Liver (tissue), 8 donors: ENCODE measurements at regions not wholly inside any gene's neighbourhood (a gene's known extent, or its start where the extent isn't known, plus 50 kb on each side); places are given as distances from the start of the nearest gene placed in this dataset.

ENCODE experiments used
- DNase-seq: peaks from one replicate; pipeline ENCODE4 v3.0.0-alpha.2; 2017; ENCODE audit warnings: low spot score
- H3K27ac ChIP-seq, 2 donors: one replicate each; pipeline ENCODE4 v1.7.0; 2013; ENCODE audit warnings: inconsistent platforms in 2 of 2, low read length in 2 of 2, control low read depth in 1 of 2, low read depth in 1 of 2, mild to moderate bottlenecking in 1 of 2
- H3K27me3 ChIP-seq, 4 donors: one replicate each; pipeline versions ENCODE4 v1.6.1 to v1.7.0; 2013; ENCODE audit warnings: low read length in 3 of 4, inconsistent platforms in 1 of 4, mild to moderate bottlenecking in 1 of 4, moderate library complexity in 1 of 4; ENCODE audit not compliant: control insufficient read depth in 4 of 4, insufficient read depth in 4 of 4
- H3K36me3 ChIP-seq, 4 donors: one replicate each; pipeline versions ENCODE4 v1.6.1 to v1.7.0; 2013; ENCODE audit warnings: low read length in 3 of 4, mild to moderate bottlenecking in 3 of 4, low read depth in 1 of 4, moderate library complexity in 1 of 4; ENCODE audit not compliant: control insufficient read depth in 4 of 4, insufficient read depth in 3 of 4
- H3K4me1 ChIP-seq, 4 donors: one replicate each; pipeline versions ENCODE4 v1.6.1 to v1.7.0; 2013; ENCODE audit warnings: low read length in 3 of 4, mild to moderate bottlenecking in 3 of 4, moderate library complexity in 1 of 4; ENCODE audit not compliant: control insufficient read depth in 4 of 4, insufficient read depth in 4 of 4
- H3K4me3 ChIP-seq, 3 donors: one replicate each; pipeline versions ENCODE4 v1.6.1 to v1.7.0; 2013; ENCODE audit warnings: low read length in 3 of 3, control low read depth in 1 of 3, low read depth in 1 of 3, mild to moderate bottlenecking in 1 of 3
- H3K9ac ChIP-seq, 2 donors: one replicate each; pipeline ENCODE4 v1.7.0; 2013; ENCODE audit warnings: low read length in 2 of 2, mild to moderate bottlenecking in 2 of 2, moderate library complexity in 2 of 2, control low read depth in 1 of 2, low read depth in 1 of 2
- H3K9me3 ChIP-seq, 4 donors: one replicate each; pipeline versions ENCODE4 v1.6.1 to v1.7.0; 2013; ENCODE audit warnings: low read length in 3 of 4; ENCODE audit not compliant: control insufficient read depth in 4 of 4
- EGR1 ChIP-seq, 2 donors: IDR thresholded peaks; 2 replicates each; pipeline ENCODE4 v1.6.1; 2016 to 2018; ENCODE audit warnings: antibody characterized with exemption in 2 of 2, low read depth in 2 of 2
- FOXA1 ChIP-seq: IDR thresholded peaks from 2 replicates; pipeline ENCODE4 v1.6.1; 2016; ENCODE audit warnings: antibody characterized with exemption
- FOXA2 ChIP-seq: IDR thresholded peaks from 2 replicates; pipeline ENCODE4 v1.6.1; 2016; ENCODE audit warnings: antibody characterized with exemption
- GABPA ChIP-seq, 2 donors: IDR thresholded peaks in 1 of 2; conservative IDR thresholded peaks in 1 of 2; 2 replicates each; pipeline ENCODE4 v1.6.1; 2016; ENCODE audit warnings: antibody characterized with exemption in 2 of 2, mild to moderate bottlenecking in 1 of 2, moderate library complexity in 1 of 2
- HNF4A ChIP-seq, 2 donors: conservative IDR thresholded peaks; 2 replicates each; pipeline ENCODE4 v1.6.1; 2016; ENCODE audit warnings: antibody characterized with exemption in 2 of 2, mild to moderate bottlenecking in 2 of 2
- HNF4G ChIP-seq: IDR thresholded peaks from 2 replicates; pipeline ENCODE4 v1.6.1; 2016; ENCODE audit warnings: antibody characterized with exemption
- JUND ChIP-seq, 2 donors: IDR thresholded peaks; 2 replicates each; pipeline ENCODE4 v1.6.1; 2016; ENCODE audit warnings: antibody characterized with exemption in 2 of 2
- NR2F2 ChIP-seq: IDR thresholded peaks from 2 replicates; pipeline ENCODE4 v1.6.1; 2016; ENCODE audit warnings: antibody characterized with exemption
- RAD21 ChIP-seq, 2 donors: IDR thresholded peaks; 2 replicates each; pipeline ENCODE4 v1.6.1; 2016; ENCODE audit warnings: antibody characterized with exemption in 2 of 2, mild to moderate bottlenecking in 2 of 2
- RXRA ChIP-seq, 2 donors: IDR thresholded peaks; 2 replicates each; pipeline ENCODE4 v1.6.1; 2017 to 2018; ENCODE audit warnings: antibody characterized with exemption in 2 of 2, mild to moderate bottlenecking in 1 of 2
- SP1 ChIP-seq: IDR thresholded peaks from 2 replicates; pipeline ENCODE4 v1.6.1; 2018; ENCODE audit warnings: antibody characterized with exemption, mild to moderate bottlenecking
- YY1 ChIP-seq: IDR thresholded peaks from 2 replicates; pipeline ENCODE4 v1.6.1; 2016; ENCODE audit warnings: antibody characterized with exemption, mild to moderate bottlenecking
- WGBS: extraction: QIAGEN DNeasy Blood & Tissue Kit; methylation state at CpG from one replicate; pipeline ENCODE4 v1.1.7; 2013; 5-methylcytosine and 5-hydroxymethylcytosine counted together
- TF ChIP-seq, protein P1 (sequence below): IDR thresholded peaks from 2 replicates; pipeline ENCODE4 v1.6.1; 2016; ENCODE audit warnings: antibody characterized with exemption
- TF ChIP-seq, protein P2 (sequence below): IDR thresholded peaks from 2 replicates; pipeline ENCODE4 v1.6.1; 2016; ENCODE audit warnings: antibody characterized with exemption, mild to moderate bottlenecking
- TF ChIP-seq, protein P3 (sequence below): fragments of 150-350 bp; IDR thresholded peaks from 2 replicates; pipeline ENCODE4 v1.5.1; 2017; ENCODE audit warnings: improper control_type of control experiment, low read depth, low read length; ENCODE audit not compliant: missing input control
- TF ChIP-seq, protein P4 (sequence below): IDR thresholded peaks from 2 replicates; pipeline ENCODE4 v1.6.1; 2016; ENCODE audit warnings: antibody characterized with exemption
- TF ChIP-seq, protein P5 (sequence below): IDR thresholded peaks from 2 replicates; pipeline ENCODE4 v1.6.1; 2016; ENCODE audit warnings: antibody characterized with exemption
- donor health status: healthy.
- donor health status: healthy.
- donor health status: healthy.
- donor health status: healthy.
- donor health status: healthy.

DNA sequence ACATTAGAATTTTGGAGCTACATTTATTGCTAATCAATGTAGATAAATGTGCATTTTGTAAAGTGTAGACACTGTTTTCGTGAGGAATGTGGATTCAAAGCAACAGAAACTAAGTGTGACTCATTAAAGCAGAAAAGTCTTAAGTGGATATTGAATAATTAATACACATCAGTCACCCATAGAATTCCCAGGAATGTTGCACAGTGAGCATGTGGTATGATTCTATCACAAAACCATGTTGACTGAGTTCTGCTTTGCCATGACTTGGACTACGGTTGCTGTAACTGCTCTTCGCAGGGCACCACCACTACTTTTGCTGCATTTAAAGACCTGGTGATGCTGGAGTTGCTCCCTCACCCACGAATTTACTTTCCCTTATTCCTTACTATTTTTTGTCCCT lies 471.8 kb downstream of the KCNT2 start:
- Histone ChIP-seq H3K9me3 (no peaks in the 10 kb centered on the region), H3K27ac (no peak overlapping the region), H3K27me3 (no peaks in the 10 kb centered on the region), H3K4me3 (no peak overlapping the region), H3K9ac (no peak overlapping the region), H3K4me1 (no peaks in the 10 kb centered on the region), H3K36me3 (no peaks in the 10 kb centered on the region)
- 82% methylated on average over 4 of the region's 4 CpGs for WGBS
- no peak for TF ChIP-seq FOXA2
- TF ChIP-seq, protein P1, sequence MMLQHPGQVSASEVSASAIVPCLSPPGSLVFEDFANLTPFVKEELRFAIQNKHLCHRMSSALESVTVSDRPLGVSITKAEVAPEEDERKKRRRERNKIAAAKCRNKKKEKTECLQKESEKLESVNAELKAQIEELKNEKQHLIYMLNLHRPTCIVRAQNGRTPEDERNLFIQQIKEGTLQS = no peak
- DNase-seq = no peak

DNA sequence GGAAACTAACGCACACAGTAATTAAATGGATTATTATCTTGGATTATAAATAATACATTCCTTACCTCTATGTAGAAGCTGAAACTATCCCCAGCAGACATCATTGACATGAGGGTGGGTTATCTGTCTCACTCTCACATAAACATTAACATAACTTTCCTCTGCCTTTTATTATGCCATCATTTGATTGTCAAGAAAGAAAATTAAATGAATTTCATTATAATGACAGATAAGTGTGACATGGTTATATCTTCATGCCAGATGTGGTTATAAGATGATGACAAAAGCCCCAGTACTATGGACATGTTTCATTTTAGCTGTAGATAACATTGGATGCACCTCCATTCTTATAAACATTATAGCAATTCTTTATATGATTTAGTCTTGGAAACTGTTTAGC lies 476.5 kb downstream of the KCNT2 start:
- 88% methylated on average over 1 of the region's 1 CpG for WGBS
- no peak overlapping the region for H3K4me3 ChIP-seq
- no peak overlapping the region for H3K27ac ChIP-seq
- no peak overlapping the region for H3K9ac ChIP-seq
- H3K27me3 ChIP-seq = peaks cover 0 to 3% (median 0%) of the 10 kb centered on the region in 4 donors
- no peaks in the 10 kb centered on the region for H3K9me3 ChIP-seq
- no peak for DNase-seq
- H3K36me3 ChIP-seq = no peaks in the 10 kb centered on the region
- TF ChIP-seq EGR1 (IDR thresholded peaks at IDR 0.05; ENCODE audit: low read depth in 2 of 2) (no peak), GABPA (IDR thresholded peaks at IDR 0.05 in 1 of 2, conservative IDR thresholded peaks at IDR 0.05 in 1 of 2) (no peak), HNF4G (no peak), RAD21 (IDR thresholded peaks at IDR 0.05) (no peak)
- TF ChIP-seq, protein P2, sequence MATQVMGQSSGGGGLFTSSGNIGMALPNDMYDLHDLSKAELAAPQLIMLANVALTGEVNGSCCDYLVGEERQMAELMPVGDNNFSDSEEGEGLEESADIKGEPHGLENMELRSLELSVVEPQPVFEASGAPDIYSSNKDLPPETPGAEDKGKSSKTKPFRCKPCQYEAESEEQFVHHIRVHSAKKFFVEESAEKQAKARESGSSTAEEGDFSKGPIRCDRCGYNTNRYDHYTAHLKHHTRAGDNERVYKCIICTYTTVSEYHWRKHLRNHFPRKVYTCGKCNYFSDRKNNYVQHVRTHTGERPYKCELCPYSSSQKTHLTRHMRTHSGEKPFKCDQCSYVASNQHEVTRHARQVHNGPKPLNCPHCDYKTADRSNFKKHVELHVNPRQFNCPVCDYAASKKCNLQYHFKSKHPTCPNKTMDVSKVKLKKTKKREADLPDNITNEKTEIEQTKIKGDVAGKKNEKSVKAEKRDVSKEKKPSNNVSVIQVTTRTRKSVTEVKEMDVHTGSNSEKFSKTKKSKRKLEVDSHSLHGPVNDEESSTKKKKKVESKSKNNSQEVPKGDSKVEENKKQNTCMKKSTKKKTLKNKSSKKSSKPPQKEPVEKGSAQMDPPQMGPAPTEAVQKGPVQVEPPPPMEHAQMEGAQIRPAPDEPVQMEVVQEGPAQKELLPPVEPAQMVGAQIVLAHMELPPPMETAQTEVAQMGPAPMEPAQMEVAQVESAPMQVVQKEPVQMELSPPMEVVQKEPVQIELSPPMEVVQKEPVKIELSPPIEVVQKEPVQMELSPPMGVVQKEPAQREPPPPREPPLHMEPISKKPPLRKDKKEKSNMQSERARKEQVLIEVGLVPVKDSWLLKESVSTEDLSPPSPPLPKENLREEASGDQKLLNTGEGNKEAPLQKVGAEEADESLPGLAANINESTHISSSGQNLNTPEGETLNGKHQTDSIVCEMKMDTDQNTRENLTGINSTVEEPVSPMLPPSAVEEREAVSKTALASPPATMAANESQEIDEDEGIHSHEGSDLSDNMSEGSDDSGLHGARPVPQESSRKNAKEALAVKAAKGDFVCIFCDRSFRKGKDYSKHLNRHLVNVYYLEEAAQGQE = no peak
- no peaks in the 10 kb centered on the region for H3K4me1 ChIP-seq

DNA sequence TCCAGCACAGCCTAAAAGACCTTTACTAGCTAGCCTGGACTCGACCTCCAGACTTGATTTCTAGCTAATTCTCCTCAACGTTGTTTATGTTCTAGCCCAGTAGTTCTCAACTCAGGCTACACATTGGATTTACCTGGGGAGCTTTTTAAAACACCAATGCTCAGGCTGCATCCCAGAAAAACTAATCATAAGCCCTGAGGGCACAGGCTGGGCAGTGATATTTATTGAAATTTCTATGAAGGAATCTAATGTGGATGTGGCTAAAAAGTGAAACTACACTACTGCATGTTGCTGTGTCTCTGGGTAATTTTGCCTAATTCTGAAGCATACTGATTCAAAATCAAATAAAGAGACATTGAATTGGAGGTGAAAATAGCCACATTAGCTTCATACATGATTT lies 479.4 kb downstream of the KCNT2 start:
- TF ChIP-seq, protein P2 = no peak
- no peak for TF ChIP-seq RAD21 (IDR thresholded peaks at IDR 0.05)
- TF ChIP-seq SP1 = no peak
- TF ChIP-seq EGR1 (IDR thresholded peaks at IDR 0.05; ENCODE audit: low read depth in 2 of 2) = no peak
- TF ChIP-seq, protein P3, sequence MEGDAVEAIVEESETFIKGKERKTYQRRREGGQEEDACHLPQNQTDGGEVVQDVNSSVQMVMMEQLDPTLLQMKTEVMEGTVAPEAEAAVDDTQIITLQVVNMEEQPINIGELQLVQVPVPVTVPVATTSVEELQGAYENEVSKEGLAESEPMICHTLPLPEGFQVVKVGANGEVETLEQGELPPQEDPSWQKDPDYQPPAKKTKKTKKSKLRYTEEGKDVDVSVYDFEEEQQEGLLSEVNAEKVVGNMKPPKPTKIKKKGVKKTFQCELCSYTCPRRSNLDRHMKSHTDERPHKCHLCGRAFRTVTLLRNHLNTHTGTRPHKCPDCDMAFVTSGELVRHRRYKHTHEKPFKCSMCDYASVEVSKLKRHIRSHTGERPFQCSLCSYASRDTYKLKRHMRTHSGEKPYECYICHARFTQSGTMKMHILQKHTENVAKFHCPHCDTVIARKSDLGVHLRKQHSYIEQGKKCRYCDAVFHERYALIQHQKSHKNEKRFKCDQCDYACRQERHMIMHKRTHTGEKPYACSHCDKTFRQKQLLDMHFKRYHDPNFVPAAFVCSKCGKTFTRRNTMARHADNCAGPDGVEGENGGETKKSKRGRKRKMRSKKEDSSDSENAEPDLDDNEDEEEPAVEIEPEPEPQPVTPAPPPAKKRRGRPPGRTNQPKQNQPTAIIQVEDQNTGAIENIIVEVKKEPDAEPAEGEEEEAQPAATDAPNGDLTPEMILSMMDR = no peak
- TF ChIP-seq FOXA1 = no peak
- TF ChIP-seq NR2F2 = no peak
- TF ChIP-seq, protein P4, sequence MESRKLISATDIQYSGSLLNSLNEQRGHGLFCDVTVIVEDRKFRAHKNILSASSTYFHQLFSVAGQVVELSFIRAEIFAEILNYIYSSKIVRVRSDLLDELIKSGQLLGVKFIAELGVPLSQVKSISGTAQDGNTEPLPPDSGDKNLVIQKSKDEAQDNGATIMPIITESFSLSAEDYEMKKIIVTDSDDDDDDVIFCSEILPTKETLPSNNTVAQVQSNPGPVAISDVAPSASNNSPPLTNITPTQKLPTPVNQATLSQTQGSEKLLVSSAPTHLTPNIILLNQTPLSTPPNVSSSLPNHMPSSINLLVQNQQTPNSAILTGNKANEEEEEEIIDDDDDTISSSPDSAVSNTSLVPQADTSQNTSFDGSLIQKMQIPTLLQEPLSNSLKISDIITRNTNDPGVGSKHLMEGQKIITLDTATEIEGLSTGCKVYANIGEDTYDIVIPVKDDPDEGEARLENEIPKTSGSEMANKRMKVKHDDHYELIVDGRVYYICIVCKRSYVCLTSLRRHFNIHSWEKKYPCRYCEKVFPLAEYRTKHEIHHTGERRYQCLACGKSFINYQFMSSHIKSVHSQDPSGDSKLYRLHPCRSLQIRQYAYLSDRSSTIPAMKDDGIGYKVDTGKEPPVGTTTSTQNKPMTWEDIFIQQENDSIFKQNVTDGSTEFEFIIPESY = no peak
- no peak for TF ChIP-seq HNF4G
- TF ChIP-seq, protein P5, sequence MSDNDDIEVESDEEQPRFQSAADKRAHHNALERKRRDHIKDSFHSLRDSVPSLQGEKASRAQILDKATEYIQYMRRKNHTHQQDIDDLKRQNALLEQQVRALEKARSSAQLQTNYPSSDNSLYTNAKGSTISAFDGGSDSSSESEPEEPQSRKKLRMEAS = no peak
- TF ChIP-seq HNF4A (conservative IDR thresholded peaks at IDR 0.05) = no peak
- TF ChIP-seq JUND (IDR thresholded peaks at IDR 0.05) = no peak
- TF ChIP-seq FOXA2 = no peak
- no peak for TF ChIP-seq RXRA (IDR thresholded peaks at IDR 0.05)
- TF ChIP-seq YY1 = no peak
- TF ChIP-seq, protein P1 = no peak
- H3K4me3 ChIP-seq = no peak overlapping the region
- H3K36me3 ChIP-seq = no peaks in the 10 kb centered on the region
- DNase-seq = no peak
- no peaks in the 10 kb centered on the region for H3K9me3 ChIP-seq
- H3K27ac ChIP-seq = no peak overlapping the region
- H3K9ac ChIP-seq = no peak overlapping the region
- H3K27me3 ChIP-seq = peaks cover 0 to 3% (median 0%) of the 10 kb centered on the region in 4 donors
- 68% methylated on average over 2 of the region's 2 CpGs for WGBS
- no peaks in the 10 kb centered on the region for H3K4me1 ChIP-seq
